Dendritic cell treated with granulocyte-macrophage colony-stimulating factor and Interleukin-4, amounts not matched to agents 40 ng/mL and 50 ng/mL, for 4 days (primary cell): ENCODE measurements at regions not wholly inside any gene's neighbourhood (a gene's known extent, or its start where the extent isn't known, plus 50 kb on each side); places are given as distances from the start of the nearest gene placed in this dataset.

Source experiments
- H3K27ac Mint-ChIP-seq: one replicate; pipeline ENCODE4 v1.8.0; 2022; ENCODE audit warnings: mild to moderate bottlenecking, mixed read lengths
- H3K27me3 Mint-ChIP-seq: one replicate; pipeline ENCODE4 v1.8.0; 2022; ENCODE audit warnings: mild to moderate bottlenecking, mixed read lengths
- H3K36me3 Mint-ChIP-seq: one replicate; pipeline ENCODE4 v1.8.0; 2022; ENCODE audit warnings: low read depth, mixed read lengths
- H3K4me1 Mint-ChIP-seq: one replicate; pipeline ENCODE4 v1.8.0; 2022; ENCODE audit warnings: low read depth, mixed read lengths
- H3K4me3 Mint-ChIP-seq: one replicate; pipeline ENCODE4 v1.8.0; 2022; ENCODE audit warnings: mild to moderate bottlenecking, moderate library complexity, mixed read lengths
- H3K9me3 Mint-ChIP-seq: one replicate; pipeline ENCODE4 v1.8.0; 2022; ENCODE audit warnings: mixed read lengths
- intact Hi-C: fragments of 100-400 bp; cut with micrococcal nuclease; formaldehyde crosslinking; loops from one replicate; pipeline ENCODE4 v1.15.0; 2022

DNA sequence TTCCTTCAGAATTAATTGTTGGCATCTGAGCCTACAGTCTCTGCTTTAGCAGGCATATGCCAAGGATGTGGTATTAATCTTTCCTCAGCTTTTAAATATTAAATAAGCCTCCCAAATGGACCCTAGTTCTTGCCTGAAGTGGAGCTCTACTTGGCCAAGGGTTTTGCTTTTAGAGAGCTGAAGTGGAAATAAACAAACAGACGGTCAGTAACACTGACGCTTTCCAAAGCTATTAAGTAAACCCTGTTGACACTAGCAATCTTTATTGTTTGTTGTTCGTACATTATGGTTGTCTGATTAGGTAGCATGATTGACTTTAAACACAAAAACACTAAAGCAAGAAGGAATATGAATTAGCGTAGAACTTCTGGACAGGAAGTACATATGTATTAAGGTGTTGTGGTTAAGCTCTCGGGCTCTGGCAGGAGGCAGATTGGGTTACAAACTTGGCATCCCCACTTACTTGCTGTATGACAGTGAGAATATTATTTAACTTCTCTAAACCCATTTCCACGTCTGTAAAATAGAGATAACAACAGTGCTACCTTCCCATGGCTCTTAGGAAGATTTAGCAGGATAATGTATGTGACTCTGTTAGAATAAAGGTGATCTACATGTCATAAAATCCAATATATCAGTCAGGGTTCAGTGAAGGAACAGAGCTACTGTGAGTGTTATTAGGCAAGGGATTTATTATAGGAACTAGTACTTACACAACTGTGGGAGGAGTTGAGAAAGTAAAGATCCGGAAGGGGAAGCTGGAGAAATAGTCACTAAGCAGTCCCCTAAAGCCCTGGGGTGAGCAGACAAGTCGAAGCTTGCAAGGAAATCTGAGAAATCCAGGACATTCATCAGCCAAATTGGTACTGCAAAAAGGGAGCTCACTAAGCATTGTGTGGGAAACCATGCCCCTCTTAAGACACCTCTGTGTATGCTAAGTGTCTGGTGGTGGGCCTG is 92.2 kb upstream of the ATF7IP start:
- H3K4me3 Mint-ChIP-seq: no peak overlapping the region
- intact Hi-C loops: loop anchor here (5.0 kb wide), 1 partner anchor 34 kb away; no protein-coding TSS in a partner anchor
- peaks cover 35% of the 10 kb centered on the region for H3K9me3 Mint-ChIP-seq
- peak overlapping the region; percentile 94 for H3K27ac Mint-ChIP-seq
- peaks cover 40% of the 10 kb centered on the region for H3K36me3 Mint-ChIP-seq
- peaks cover 40% of the 10 kb centered on the region for H3K4me1 Mint-ChIP-seq
- no peaks in the 10 kb centered on the region for H3K27me3 Mint-ChIP-seq

DNA sequence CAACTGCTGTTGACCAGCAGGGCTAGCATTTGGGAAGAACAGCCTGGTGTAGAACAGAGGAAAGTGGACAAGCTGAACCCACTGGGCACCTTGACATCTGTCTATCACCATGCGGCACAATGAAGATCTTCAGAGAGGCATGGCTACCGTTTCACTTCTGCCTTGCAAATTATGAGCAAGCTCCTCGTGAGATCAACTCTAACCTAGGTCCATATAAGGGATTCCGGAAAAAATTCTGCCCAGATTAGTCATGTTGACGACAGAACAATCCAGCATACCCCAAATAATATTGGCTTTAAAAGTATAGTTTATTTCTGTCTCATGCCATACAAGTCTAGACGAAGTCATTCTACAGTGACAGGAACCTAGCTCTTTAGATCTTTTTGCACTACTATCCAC is 91.6 kb upstream of the ATF7IP start:
- intact Hi-C loops: loop anchor here (2.0 to 5.0 kb wide), 2 partner anchors 17 to 33 kb away; no protein-coding TSS in a partner anchor
- H3K36me3 Mint-ChIP-seq: peaks cover 40% of the 10 kb centered on the region

GRCh38 chr12:14275111-14275510 is 90.4 kb upstream of the ATF7IP start:
- peaks cover 29% of the 10 kb centered on the region for H3K4me1 Mint-ChIP-seq
- H3K27ac Mint-ChIP-seq: peak overlapping the region; percentile 94
- peaks cover 40% of the 10 kb centered on the region for H3K36me3 Mint-ChIP-seq
- intact Hi-C loops: loop anchor here (2.0 kb wide), 1 partner anchor 18 kb away; no protein-coding TSS in a partner anchor
- H3K27me3 Mint-ChIP-seq: no peaks in the 10 kb centered on the region
- peaks cover 34% of the 10 kb centered on the region for H3K9me3 Mint-ChIP-seq
- no peak overlapping the region for H3K4me3 Mint-ChIP-seq

More for the DNA sequence above, 91.6 kb upstream of the ATF7IP start:
- Mint-ChIP-seq H3K27me3 (no peaks in the 10 kb centered on the region), H3K9me3 (peaks cover 35% of the 10 kb centered on the region), H3K4me3 (no peak overlapping the region), H3K27ac (peak overlapping the region; percentile 94), H3K4me1 (peaks cover 36% of the 10 kb centered on the region)

GRCh38 chr12:14275886-14276285 is 89.6 kb upstream of the ATF7IP start:
- Mint-ChIP-seq H3K4me3 (no peak overlapping the region), H3K27ac (peak overlapping the region; percentile 73), H3K4me1 (peaks cover 25% of the 10 kb centered on the region), H3K36me3 (peaks cover 32% of the 10 kb centered on the region), H3K9me3 (peaks cover 27% of the 10 kb centered on the region), H3K27me3 (no peaks in the 10 kb centered on the region)
- intact Hi-C loops: loop anchor here (2.0 kb wide), 1 partner anchor 19 kb away; no protein-coding TSS in a partner anchor

DNA sequence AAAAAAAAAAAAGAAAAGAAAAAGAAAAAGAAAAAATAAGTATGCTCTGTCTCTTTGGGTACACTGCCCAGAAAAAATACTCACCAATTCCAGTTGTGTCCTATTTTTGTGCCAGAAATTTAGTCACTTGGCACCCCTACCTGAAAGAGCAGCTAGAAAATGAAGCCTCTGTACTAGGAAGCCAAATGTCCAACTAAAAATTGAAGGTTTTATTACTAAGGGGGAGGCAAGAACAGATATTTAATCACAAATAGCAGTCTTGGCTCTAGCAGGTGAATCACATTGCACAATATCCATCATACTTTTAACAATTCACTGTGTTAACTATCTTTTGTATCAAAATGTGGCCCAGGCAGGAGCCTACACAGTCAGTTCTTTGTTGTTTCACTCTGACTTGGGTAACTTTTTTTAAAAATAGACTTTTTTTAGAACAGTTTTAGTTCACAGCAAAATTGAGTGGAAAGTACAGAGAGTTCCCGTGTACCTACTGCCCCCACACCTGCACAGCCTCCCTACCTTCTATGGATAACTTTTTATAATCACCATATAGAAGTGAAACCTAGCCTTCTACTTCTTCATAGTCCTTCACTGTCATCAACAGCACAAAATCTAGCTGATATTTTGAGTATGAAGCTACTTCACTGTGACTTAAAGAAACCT is 87.1 kb upstream of the ATF7IP start:
- H3K27me3 Mint-ChIP-seq: no peaks in the 10 kb centered on the region
- peaks cover 31% of the 10 kb centered on the region for H3K36me3 Mint-ChIP-seq
- peaks cover 25% of the 10 kb centered on the region for H3K9me3 Mint-ChIP-seq
- no peak overlapping the region for H3K27ac Mint-ChIP-seq
- no peak overlapping the region for H3K4me3 Mint-ChIP-seq
- H3K4me1 Mint-ChIP-seq: peaks cover 18% of the 10 kb centered on the region
- intact Hi-C loops: no loop called here

- Mint-ChIP-seq H3K9me3 (peaks cover 17% of the 10 kb centered on the region), H3K27me3 (no peaks in the 10 kb centered on the region), H3K27ac (no peak overlapping the region), H3K4me3 (no peak overlapping the region), H3K36me3 (peaks cover 17% of the 10 kb centered on the region), H3K4me1 (peaks cover 21% of the 10 kb centered on the region)
- intact Hi-C loops: no loop called here
Observed at GRCh38 chr12:14279845-14280244, 85.6 kb upstream of the ATF7IP start.

DNA sequence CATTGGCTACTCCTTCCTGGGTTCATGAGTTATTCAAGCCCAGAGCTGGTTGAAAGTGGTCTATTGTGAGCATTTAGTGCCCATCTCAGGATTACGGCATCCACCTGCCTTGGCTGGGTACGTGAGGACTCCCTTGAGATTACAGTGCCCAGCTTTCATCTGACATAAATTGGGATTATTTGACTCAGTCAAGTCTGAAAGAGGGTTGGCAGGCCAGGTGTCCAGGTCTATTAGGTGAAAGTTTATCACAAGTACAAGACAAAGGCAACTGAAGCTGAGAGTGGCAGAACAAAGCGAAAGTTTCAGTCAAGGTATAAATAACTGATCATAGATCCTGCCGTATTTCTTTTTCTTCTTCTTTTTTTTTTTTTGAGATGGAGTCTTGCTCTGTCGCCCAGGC is 84.6 kb upstream of the ATF7IP start:
- no peak overlapping the region for H3K4me3 Mint-ChIP-seq
- H3K27ac Mint-ChIP-seq: no peak overlapping the region

DNA sequence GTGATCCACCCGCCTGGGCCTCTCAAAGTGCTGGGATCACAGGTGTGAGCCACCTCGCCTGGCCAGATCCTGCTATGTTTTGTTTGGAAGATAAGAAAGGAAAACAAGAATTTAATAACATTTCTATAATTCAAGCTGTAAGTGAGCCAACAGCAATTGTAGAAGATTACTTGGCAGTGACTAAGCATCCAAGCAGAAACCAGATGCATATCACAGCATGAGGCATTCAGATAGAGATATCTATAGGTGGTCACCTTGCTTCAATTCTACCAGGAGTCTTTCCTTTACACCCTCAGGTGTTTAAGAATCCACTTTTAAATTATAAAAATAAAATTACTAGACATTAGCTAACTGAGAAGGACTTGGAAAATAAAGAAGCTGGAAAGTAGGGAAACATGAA is 83.9 kb upstream of the ATF7IP start:
- Mint-ChIP-seq H3K36me3 (peaks cover 6% of the 10 kb centered on the region), H3K27ac (no peak overlapping the region), H3K9me3 (peaks cover 6% of the 10 kb centered on the region), H3K4me3 (no peak overlapping the region), H3K4me1 (peaks cover 13% of the 10 kb centered on the region), H3K27me3 (no peaks in the 10 kb centered on the region)
- intact Hi-C loops: no loop called here

More for the DNA sequence above, 84.6 kb upstream of the ATF7IP start:
- H3K9me3 Mint-ChIP-seq: peaks cover 10% of the 10 kb centered on the region
- H3K4me1 Mint-ChIP-seq: peaks cover 15% of the 10 kb centered on the region
- peaks cover 6% of the 10 kb centered on the region for H3K36me3 Mint-ChIP-seq
- intact Hi-C loops: no loop called here
- H3K27me3 Mint-ChIP-seq: no peaks in the 10 kb centered on the region

- no peaks in the 10 kb centered on the region for H3K36me3 Mint-ChIP-seq
- H3K9me3 Mint-ChIP-seq: no peaks in the 10 kb centered on the region
- H3K4me1 Mint-ChIP-seq: peaks cover 13% of the 10 kb centered on the region
- intact Hi-C loops: no loop called here
- H3K27me3 Mint-ChIP-seq: no peaks in the 10 kb centered on the region
- no peak overlapping the region for H3K4me3 Mint-ChIP-seq
- peak overlapping the region; percentile 55 for H3K27ac Mint-ChIP-seq
Observed at GRCh38 chr12:14283489-14284144, 81.9 kb upstream of the ATF7IP start.

DNA sequence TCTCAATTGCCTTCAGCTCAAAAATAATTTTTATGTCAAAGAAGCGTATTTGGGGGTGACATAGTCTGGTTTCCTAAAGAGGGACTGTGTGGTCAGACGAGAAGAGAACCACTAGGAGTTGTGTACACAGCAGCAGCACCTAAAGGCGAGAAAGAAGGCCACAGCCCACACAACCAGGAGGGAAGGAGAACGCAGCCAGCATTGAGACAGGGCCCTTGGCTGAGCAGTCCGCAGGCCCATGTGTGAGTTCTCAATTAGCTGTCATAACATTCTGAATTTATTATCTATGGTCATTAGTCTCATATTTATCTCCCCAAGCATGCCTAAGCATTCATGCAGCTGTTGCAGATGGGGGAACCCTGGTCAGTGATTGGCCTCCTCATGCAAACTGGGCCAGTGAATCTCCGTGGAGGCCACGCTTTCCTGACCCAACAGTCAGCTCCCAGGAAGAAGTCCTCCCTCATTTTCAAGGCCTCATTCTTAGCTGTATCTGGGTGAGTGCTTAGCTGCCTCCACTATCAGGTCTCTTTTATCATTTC is 81.2 kb upstream of the ATF7IP start:
- Mint-ChIP-seq H3K27me3 (no peaks in the 10 kb centered on the region), H3K9me3 (no peaks in the 10 kb centered on the region), H3K4me1 (peaks cover 13% of the 10 kb centered on the region), H3K27ac (peak overlapping the region; percentile 55), H3K36me3 (no peaks in the 10 kb centered on the region), H3K4me3 (no peak overlapping the region)
- intact Hi-C loops: no loop called here

GRCh38 chr12:14289601-14290000 is 75.9 kb upstream of the ATF7IP start:
- Mint-ChIP-seq H3K36me3 (no peaks in the 10 kb centered on the region), H3K27ac (no peak overlapping the region), H3K27me3 (no peaks in the 10 kb centered on the region), H3K4me1 (no peaks in the 10 kb centered on the region), H3K9me3 (peaks cover 15% of the 10 kb centered on the region), H3K4me3 (no peak overlapping the region)
- intact Hi-C loops: no loop called here

DNA sequence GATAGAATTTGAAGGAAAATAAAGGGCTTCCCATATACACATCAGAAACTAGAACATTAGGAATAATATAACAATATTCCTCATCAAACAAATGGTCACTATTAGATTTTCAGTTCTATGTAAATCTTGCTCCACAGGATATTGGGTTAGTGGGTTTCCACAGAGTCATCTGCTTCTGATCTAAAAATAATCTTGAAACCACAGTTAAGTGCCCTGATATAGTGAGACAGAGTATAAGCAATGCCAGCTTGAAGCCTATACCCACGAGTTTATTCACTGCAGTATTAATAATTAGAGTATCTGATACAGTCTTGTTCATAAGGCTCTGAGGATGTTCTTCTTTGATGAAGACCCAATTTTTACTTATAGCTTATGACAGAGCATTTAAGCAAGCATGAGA is 74.5 kb upstream of the ATF7IP start:
- H3K27ac Mint-ChIP-seq: no peak overlapping the region
- peaks cover 27% of the 10 kb centered on the region for H3K9me3 Mint-ChIP-seq
- no peak overlapping the region for H3K4me3 Mint-ChIP-seq

DNA sequence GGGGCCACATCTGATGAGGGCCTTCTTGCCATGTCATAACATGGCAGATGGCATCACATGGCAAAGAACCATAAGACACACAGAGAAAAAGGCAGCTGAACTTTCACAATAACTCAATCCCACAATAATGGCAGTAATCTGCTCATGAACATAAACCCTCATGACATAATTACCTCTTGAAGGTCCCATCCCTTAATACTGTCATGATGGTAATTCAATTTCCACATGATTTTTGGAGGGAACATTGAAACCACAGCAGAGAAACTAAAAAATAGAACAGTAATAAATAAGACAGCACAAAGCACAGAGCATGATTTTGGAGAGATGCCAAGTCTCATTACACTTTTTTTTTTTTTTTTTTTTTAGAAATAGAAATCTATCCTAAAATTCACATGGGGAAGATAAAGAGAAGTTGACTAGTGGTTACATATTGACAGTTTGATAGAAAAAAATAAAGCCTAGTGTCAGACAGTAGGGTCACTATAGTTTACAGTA is 61.8 kb upstream of the ATF7IP start:
- no peak overlapping the region for H3K4me3 Mint-ChIP-seq
- no peaks in the 10 kb centered on the region for H3K27me3 Mint-ChIP-seq
- H3K4me1 Mint-ChIP-seq: no peaks in the 10 kb centered on the region
- H3K9me3 Mint-ChIP-seq: peaks cover 36% of the 10 kb centered on the region
- peaks cover 5% of the 10 kb centered on the region for H3K36me3 Mint-ChIP-seq
- intact Hi-C loops: no loop called here
- no peak overlapping the region for H3K27ac Mint-ChIP-seq

More for the DNA sequence above, 74.5 kb upstream of the ATF7IP start:
- H3K27me3 Mint-ChIP-seq: no peaks in the 10 kb centered on the region
- intact Hi-C loops: no loop called here
- no peaks in the 10 kb centered on the region for H3K4me1 Mint-ChIP-seq
- H3K36me3 Mint-ChIP-seq: no peaks in the 10 kb centered on the region
